Tibial nerve (tissue), 4 donors: ENCODE measurements at regions not wholly inside any gene's neighbourhood (a gene's known extent, or its start where the extent isn't known, plus 50 kb on each side); places are given as distances from the start of the nearest gene placed in this dataset.

Experiments
- EP300 ChIP-seq, 2 donors: sonication (generic); formaldehyde crosslinking; IDR thresholded peaks; one replicate each; pipeline ENCODE4 v1.6.1; 2017; ENCODE audit warnings: antibody characterized with exemption in 2 of 2, mild to moderate bottlenecking in 1 of 2
- POLR2A ChIP-seq, 2 donors: fragments of 450-650 bp; IDR thresholded peaks; one replicate each; pipeline ENCODE4 v1.6.1; 2017; ENCODE audit warnings: antibody characterized with exemption in 2 of 2, mild to moderate bottlenecking in 2 of 2, moderate library complexity in 2 of 2
- TF ChIP-seq, protein P1 (sequence below), 5 experiments: fragments of 200-600 bp in 3 of 5; fragments of 450-650 bp in 2 of 5; sonication (generic) in 3 of 5; IDR thresholded peaks; one replicate each; pipeline ENCODE4 v1.5.1; 2016 to 2019; ENCODE audit warnings: antibody characterized with exemption in 5 of 5, mild to moderate bottlenecking in 3 of 5, moderate library complexity in 2 of 5

GRCh38 chr21:24424776-24425175 is 1182.5 kb downstream of the MRPL39 start:
- no peak for TF ChIP-seq POLR2A (IDR thresholded peaks at IDR 0.05)
- TF ChIP-seq, protein P1, sequence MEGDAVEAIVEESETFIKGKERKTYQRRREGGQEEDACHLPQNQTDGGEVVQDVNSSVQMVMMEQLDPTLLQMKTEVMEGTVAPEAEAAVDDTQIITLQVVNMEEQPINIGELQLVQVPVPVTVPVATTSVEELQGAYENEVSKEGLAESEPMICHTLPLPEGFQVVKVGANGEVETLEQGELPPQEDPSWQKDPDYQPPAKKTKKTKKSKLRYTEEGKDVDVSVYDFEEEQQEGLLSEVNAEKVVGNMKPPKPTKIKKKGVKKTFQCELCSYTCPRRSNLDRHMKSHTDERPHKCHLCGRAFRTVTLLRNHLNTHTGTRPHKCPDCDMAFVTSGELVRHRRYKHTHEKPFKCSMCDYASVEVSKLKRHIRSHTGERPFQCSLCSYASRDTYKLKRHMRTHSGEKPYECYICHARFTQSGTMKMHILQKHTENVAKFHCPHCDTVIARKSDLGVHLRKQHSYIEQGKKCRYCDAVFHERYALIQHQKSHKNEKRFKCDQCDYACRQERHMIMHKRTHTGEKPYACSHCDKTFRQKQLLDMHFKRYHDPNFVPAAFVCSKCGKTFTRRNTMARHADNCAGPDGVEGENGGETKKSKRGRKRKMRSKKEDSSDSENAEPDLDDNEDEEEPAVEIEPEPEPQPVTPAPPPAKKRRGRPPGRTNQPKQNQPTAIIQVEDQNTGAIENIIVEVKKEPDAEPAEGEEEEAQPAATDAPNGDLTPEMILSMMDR (IDR thresholded peaks at IDR 0.05) = no peak
- no peak for TF ChIP-seq EP300 (IDR thresholded peaks at IDR 0.05)
